ENCODE measurements at regions not wholly inside any gene's neighbourhood (a gene's known extent, or its start where the extent isn't known, plus 50 kb on each side); places are given as distances from the start of the nearest gene placed in this dataset.

- H3K27me3 ChIP-seq (replicated peaks; ENCODE audit: insufficient read depth), result 0 out of 2 replicates have a peak, but pooled peaks cover 3% of the 10 kb centered on the region
- H3K79me2 ChIP-seq (ENCODE audit: insufficient read depth), result no peaks in the 10 kb centered on the region
- no peak overlapping the region for H3K4me2 ChIP-seq (ENCODE audit: unreplicated experiment)
- 52 to 69% methylated on average over 1 of the region's 1 CpG for WGBS, 2 experiments (ENCODE audit: low coverage in 1 of 2, low lambda C conversion rate in 2 of 2, missing lambda C conversion rate in 2 of 2)
- no peak overlapping the region for H3K9ac ChIP-seq
- H3F3A ChIP-seq (ENCODE audit: insufficient read depth), result no peaks in the 10 kb centered on the region
- H3K27ac ChIP-seq, result no peak overlapping the region
- 0 out of 2 replicates have a peak, but pooled peaks cover 4% of the 10 kb centered on the region for H3K4me1 ChIP-seq (ENCODE audit: insufficient read depth)
- H3K4me3 ChIP-seq, result no peak overlapping the region
- no peak overlapping the region for H2AFZ ChIP-seq
- no peaks in the 10 kb centered on the region for H3K36me3 ChIP-seq (ENCODE audit: low read depth)
- DNase-seq, result no peak
- no peak for TF ChIP-seq EZH2 (IDR thresholded peaks at IDR 0.05; ENCODE audit: insufficient read depth, poor library complexity, severe bottlenecking)
- no peak for TF ChIP-seq EZH2phosphoT487 (IDR thresholded peaks at IDR 0.05; ENCODE audit: insufficient read depth, low read depth)
- H3K9me2 ChIP-seq (ENCODE audit: insufficient read depth), result no peaks in the 10 kb centered on the region
- no peaks in the 10 kb centered on the region for H4K20me1 ChIP-seq (ENCODE audit: insufficient read depth)
- H3K9me3 ChIP-seq (ENCODE audit: low read depth), result no peaks in the 10 kb centered on the region
- in situ Hi-C loops (cut with MboI), result no loop called here
Measured at GRCh38 chr5:90142541-90142940, 267.0 kb downstream of the CETN3 start.

GRCh38 chr5:90141984-90142383 lies 267.6 kb downstream of the CETN3 start:
- Histone ChIP-seq H3K27me3 (replicated peaks; ENCODE audit: insufficient read depth) (0 out of 2 replicates have a peak, but pooled peaks cover 3% of the 10 kb centered on the region), H3K4me2 (ENCODE audit: unreplicated experiment) (no peak overlapping the region), H3K79me2 (ENCODE audit: insufficient read depth) (no peaks in the 10 kb centered on the region), H3K4me1 (ENCODE audit: insufficient read depth) (0 out of 2 replicates have a peak, but pooled peaks cover 4% of the 10 kb centered on the region), H3K9ac (no peak overlapping the region), H3K9me2 (ENCODE audit: insufficient read depth) (no peaks in the 10 kb centered on the region), H3F3A (ENCODE audit: insufficient read depth) (no peaks in the 10 kb centered on the region), H3K4me3 (no peak overlapping the region), H3K9me3 (ENCODE audit: low read depth) (no peaks in the 10 kb centered on the region), H4K20me1 (ENCODE audit: insufficient read depth) (no peaks in the 10 kb centered on the region), H2AFZ (no peak overlapping the region), H3K27ac (no peak overlapping the region), H3K36me3 (ENCODE audit: low read depth) (no peaks in the 10 kb centered on the region)
- TF ChIP-seq EZH2 (IDR thresholded peaks at IDR 0.05; ENCODE audit: insufficient read depth, poor library complexity, severe bottlenecking), result no peak
- TF ChIP-seq EZH2phosphoT487 (IDR thresholded peaks at IDR 0.05; ENCODE audit: insufficient read depth, low read depth), result no peak
- WGBS, 2 experiments (ENCODE audit: low coverage in 1 of 2, low lambda C conversion rate in 2 of 2, missing lambda C conversion rate in 2 of 2), result 79 to 88% methylated on average over 3 of the region's 3 CpGs
- in situ Hi-C loops (cut with MboI), result no loop called here
- DNase-seq, result no peak

GRCh38 chr5:90136952-90137528 lies 272.5 kb downstream of the CETN3 start:
- Histone ChIP-seq H3K27ac (no peak overlapping the region), H3K36me3 (ENCODE audit: low read depth) (no peaks in the 10 kb centered on the region), H3K9me3 (ENCODE audit: low read depth) (no peaks in the 10 kb centered on the region), H3K79me2 (ENCODE audit: insufficient read depth) (no peaks in the 10 kb centered on the region), H3K27me3 (replicated peaks; ENCODE audit: insufficient read depth) (0 out of 2 replicates have a peak, but pooled peaks cover 3% of the 10 kb centered on the region), H3K9me2 (ENCODE audit: insufficient read depth) (no peaks in the 10 kb centered on the region), H3F3A (ENCODE audit: insufficient read depth) (no peaks in the 10 kb centered on the region), H3K9ac (no peak overlapping the region), H3K4me1 (ENCODE audit: insufficient read depth) (no peaks in the 10 kb centered on the region), H4K20me1 (ENCODE audit: insufficient read depth) (no peaks in the 10 kb centered on the region), H3K4me3 (no peak overlapping the region), H3K4me2 (ENCODE audit: unreplicated experiment) (no peak overlapping the region), H2AFZ (no peak overlapping the region)
- TF ChIP-seq EZH2 (IDR thresholded peaks at IDR 0.05; ENCODE audit: insufficient read depth, poor library complexity, severe bottlenecking) (no peak), EZH2phosphoT487 (IDR thresholded peaks at IDR 0.05; ENCODE audit: insufficient read depth, low read depth) (no peak)
- in situ Hi-C loops (cut with MboI), result no loop called here
- DNase-seq, result no peak
- 46 to 50% methylated on average over 10 of the region's 10 CpGs for WGBS, 2 experiments (ENCODE audit: low coverage in 1 of 2, low lambda C conversion rate in 2 of 2, missing lambda C conversion rate in 2 of 2)

- no peak for DNase-seq
- no peak overlapping the region for H2AFZ ChIP-seq
- no peaks in the 10 kb centered on the region for H3K4me1 ChIP-seq (ENCODE audit: insufficient read depth)
- H3F3A ChIP-seq (ENCODE audit: insufficient read depth), result no peaks in the 10 kb centered on the region
- H3K9me3 ChIP-seq (ENCODE audit: low read depth), result no peaks in the 10 kb centered on the region
- TF ChIP-seq EZH2 (IDR thresholded peaks at IDR 0.05; ENCODE audit: insufficient read depth, poor library complexity, severe bottlenecking), result no peak
- TF ChIP-seq EZH2phosphoT487 (IDR thresholded peaks at IDR 0.05; ENCODE audit: insufficient read depth, low read depth), result no peak
- no peak overlapping the region for H3K27ac ChIP-seq
- no peak overlapping the region for H3K4me3 ChIP-seq
- H3K79me2 ChIP-seq (ENCODE audit: insufficient read depth), result no peaks in the 10 kb centered on the region
- H3K4me2 ChIP-seq (ENCODE audit: unreplicated experiment), result no peak overlapping the region
- 72 to 78% methylated on average over 7 of the region's 7 CpGs for WGBS, 2 experiments (ENCODE audit: low coverage in 1 of 2, low lambda C conversion rate in 2 of 2, missing lambda C conversion rate in 2 of 2)
- no peaks in the 10 kb centered on the region for H4K20me1 ChIP-seq (ENCODE audit: insufficient read depth)
- 0 out of 2 replicates have a peak, but pooled peaks cover 3% of the 10 kb centered on the region for H3K27me3 ChIP-seq (replicated peaks; ENCODE audit: insufficient read depth)
- H3K36me3 ChIP-seq (ENCODE audit: low read depth), result no peaks in the 10 kb centered on the region
- H3K9me2 ChIP-seq (ENCODE audit: insufficient read depth), result no peaks in the 10 kb centered on the region
- H3K9ac ChIP-seq, result no peak overlapping the region
- in situ Hi-C loops (cut with MboI), result no loop called here
Measured at GRCh38 chr5:90135779-90136378, 273.7 kb downstream of the CETN3 start.
